Adipocyte (in vitro differentiated cells): ENCODE measurements at regions not wholly inside any gene's neighbourhood (a gene's known extent, or its start where the extent isn't known, plus 50 kb on each side); places are given as distances from the start of the nearest gene placed in this dataset.
A peak's percentile ranks its signal among the peaks of the same experiment; 100 is the strongest.

Source experiments
- DNase-seq: peaks from one replicate; pipeline ENCODE4 v3.0.0-alpha.2; 2015; ENCODE audit warnings: low read depth
- H3K27me3 ChIP-seq: replicated peaks from 2 replicates; pipeline ENCODE4 v1.7.0; 2013; ENCODE audit warnings: mild to moderate bottlenecking, low read length, moderate library complexity; ENCODE audit not compliant: control insufficient read depth, insufficient read depth
- H3K36me3 ChIP-seq: 2 replicates; pipeline ENCODE4 v1.7.0; 2013; ENCODE audit warnings: low read length, mild to moderate bottlenecking, moderate library complexity; ENCODE audit not compliant: control insufficient read depth, insufficient read depth, severe bottlenecking
- H3K4me1 ChIP-seq: 2 replicates; pipeline ENCODE4 v1.7.0; 2013; ENCODE audit warnings: mild to moderate bottlenecking, low read length, moderate library complexity; ENCODE audit not compliant: control insufficient read depth, insufficient read depth
- H3K4me3 ChIP-seq: 2 replicates; pipeline ENCODE4 v1.7.0; 2013; ENCODE audit warnings: mild to moderate bottlenecking, low read length, moderate library complexity
- H3K9ac ChIP-seq: 2 replicates; pipeline ENCODE4 v1.7.0; 2013; ENCODE audit warnings: mild to moderate bottlenecking, low read length, moderate library complexity
- H3K9me3 ChIP-seq: 2 replicates; pipeline ENCODE4 v1.7.0; 2013; ENCODE audit warnings: mild to moderate bottlenecking, low read length, moderate library complexity; ENCODE audit not compliant: control insufficient read depth

GRCh38 chr5:173743641-173744343, 127.3 kb upstream of the BOD1 start:
- Histone ChIP-seq H3K4me3 (no peak overlapping the region), H3K27me3 (no peaks in the 10 kb centered on the region), H3K9me3 (no peaks in the 10 kb centered on the region), H3K36me3 (no peaks in the 10 kb centered on the region), H3K4me1 (no peaks in the 10 kb centered on the region), H3K9ac (no peak overlapping the region)
- DNase-seq: no peak

GRCh38 chr5:173744551-173744950, 128.1 kb upstream of the BOD1 start:
- DNase-seq: no peak
- Histone ChIP-seq H3K4me3 (no peak overlapping the region), H3K9ac (no peak overlapping the region), H3K27me3 (no peaks in the 10 kb centered on the region), H3K4me1 (no peaks in the 10 kb centered on the region), H3K9me3 (no peaks in the 10 kb centered on the region), H3K36me3 (no peaks in the 10 kb centered on the region)

- Histone ChIP-seq H3K36me3 (no peaks in the 10 kb centered on the region), H3K9me3 (no peaks in the 10 kb centered on the region), H3K4me1 (no peaks in the 10 kb centered on the region), H3K4me3 (no peak overlapping the region), H3K9ac (no peak overlapping the region), H3K27me3 (no peaks in the 10 kb centered on the region)
- no peak for DNase-seq
These were observed 128.7 kb upstream of the BOD1 start for GRCh38 chr5:173745123-173745522.

GRCh38 chr5:173745557-173745956, 129.1 kb upstream of the BOD1 start:
- DNase-seq: no peak
- H3K27me3 ChIP-seq: no peaks in the 10 kb centered on the region
- no peaks in the 10 kb centered on the region for H3K36me3 ChIP-seq
- H3K4me1 ChIP-seq: no peaks in the 10 kb centered on the region
- H3K4me3 ChIP-seq: no peak overlapping the region
- H3K9me3 ChIP-seq: no peaks in the 10 kb centered on the region
- no peak overlapping the region for H3K9ac ChIP-seq

GRCh38 chr5:173746047-173746646, 129.7 kb upstream of the BOD1 start:
- DNase-seq: no peak

GRCh38 chr5:173747876-173748275, 131.4 kb upstream of the BOD1 start:
- no peaks in the 10 kb centered on the region for H3K4me1 ChIP-seq
- H3K4me3 ChIP-seq: no peak overlapping the region
- no peaks in the 10 kb centered on the region for H3K36me3 ChIP-seq
- H3K9me3 ChIP-seq: no peaks in the 10 kb centered on the region
- no peak for DNase-seq
- no peaks in the 10 kb centered on the region for H3K27me3 ChIP-seq
- no peak overlapping the region for H3K9ac ChIP-seq

More at GRCh38 chr5:173746047-173746646, 129.7 kb upstream of the BOD1 start:
- Histone ChIP-seq H3K4me3 (no peak overlapping the region), H3K36me3 (no peaks in the 10 kb centered on the region), H3K9ac (no peak overlapping the region), H3K27me3 (no peaks in the 10 kb centered on the region), H3K9me3 (no peaks in the 10 kb centered on the region), H3K4me1 (no peaks in the 10 kb centered on the region)

GRCh38 chr5:173750538-173751265, 134.3 kb upstream of the BOD1 start:
- Histone ChIP-seq H3K27me3 (no peaks in the 10 kb centered on the region), H3K36me3 (no peaks in the 10 kb centered on the region), H3K9ac (no peak overlapping the region), H3K4me1 (peaks cover 16% of the 10 kb centered on the region), H3K9me3 (no peaks in the 10 kb centered on the region), H3K4me3 (no peak overlapping the region)
- no peak for DNase-seq

GRCh38 chr5:173751266-173751600, 134.8 kb upstream of the BOD1 start:
- Histone ChIP-seq H3K4me3 (no peak overlapping the region), H3K9ac (no peak overlapping the region), H3K36me3 (no peaks in the 10 kb centered on the region), H3K9me3 (no peaks in the 10 kb centered on the region), H3K4me1 (peaks cover 16% of the 10 kb centered on the region), H3K27me3 (no peaks in the 10 kb centered on the region)
- no peak for DNase-seq

- DNase-seq: no peak
- Histone ChIP-seq H3K9ac (no peak overlapping the region), H3K9me3 (no peaks in the 10 kb centered on the region), H3K36me3 (no peaks in the 10 kb centered on the region), H3K4me1 (peaks cover 16% of the 10 kb centered on the region), H3K27me3 (no peaks in the 10 kb centered on the region), H3K4me3 (no peak overlapping the region)
These were observed 135.5 kb upstream of the CPEB4 start for GRCh38 chr5:173752653-173753052.

- DNase-seq: peak; percentile 78
- Histone ChIP-seq H3K9ac (peak overlapping the region; percentile 23), H3K36me3 (no peaks in the 10 kb centered on the region), H3K4me1 (peaks cover 16% of the 10 kb centered on the region), H3K4me3 (no peak overlapping the region), H3K9me3 (no peaks in the 10 kb centered on the region), H3K27me3 (no peaks in the 10 kb centered on the region)
These were observed 134.6 kb upstream of the CPEB4 start for GRCh38 chr5:173753307-173754168.

GRCh38 chr5:173755319-173755718, 132.8 kb upstream of the CPEB4 start:
- no peaks in the 10 kb centered on the region for H3K9me3 ChIP-seq
- no peak overlapping the region for H3K9ac ChIP-seq
- H3K36me3 ChIP-seq: no peaks in the 10 kb centered on the region

More at GRCh38 chr5:173755319-173755718, 132.8 kb upstream of the CPEB4 start:
- H3K4me3 ChIP-seq: no peak overlapping the region
- DNase-seq: no peak
- H3K4me1 ChIP-seq: peaks cover 16% of the 10 kb centered on the region
- H3K27me3 ChIP-seq: no peaks in the 10 kb centered on the region
